ENCODE measurements at regions not wholly inside any gene's neighbourhood (a gene's known extent, or its start where the extent isn't known, plus 50 kb on each side); places are given as distances from the start of the nearest gene placed in this dataset.

DNA sequence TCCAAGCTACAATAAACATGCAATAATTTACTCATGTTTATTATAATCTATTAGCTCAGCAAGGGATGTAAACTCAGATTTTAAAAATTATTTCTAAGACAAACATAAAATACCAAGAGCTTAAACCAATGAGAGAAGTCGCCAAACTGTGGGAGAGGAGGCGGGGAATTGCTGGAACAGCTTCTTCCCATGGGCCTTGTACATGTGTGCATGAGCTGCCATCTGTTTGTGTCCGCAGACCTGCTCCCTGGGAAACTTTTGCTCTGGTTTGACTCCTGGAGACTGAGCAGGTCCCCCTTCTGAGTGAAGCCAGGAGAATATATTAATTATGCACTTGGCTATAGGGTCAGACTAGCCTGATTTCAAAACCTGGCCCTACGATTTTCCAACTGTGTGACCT lies 655.9 kb upstream of the SOX11 start:
- DNase-seq (ENCODE audit: low read depth in 2 of 3, low spot score in 2 of 3): no peak

GRCh38 chr2:5039241-5039975 lies 652.8 kb upstream of the SOX11 start:
- no peak for DNase-seq (ENCODE audit: low read depth in 2 of 3, low spot score in 2 of 3)

DNA sequence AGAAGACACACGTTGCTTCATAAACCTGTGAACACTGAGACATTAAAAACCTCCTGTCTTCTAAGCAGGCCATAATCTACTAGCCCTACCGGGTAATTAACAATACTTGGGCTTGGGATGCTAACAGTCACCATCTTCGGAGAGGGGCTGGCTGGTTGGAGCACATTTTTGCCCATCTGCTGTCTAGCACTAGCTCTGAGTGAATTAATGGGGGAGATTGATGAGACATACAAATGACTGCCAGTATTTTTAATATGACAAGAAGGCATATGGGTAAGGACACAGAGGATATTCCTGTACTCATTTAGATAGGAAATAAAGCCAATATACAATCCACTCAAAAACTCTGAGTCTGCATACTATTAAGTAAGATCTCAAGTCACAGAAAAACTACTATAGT lies 651.6 kb upstream of the SOX11 start:
- DNase-seq (ENCODE audit: low read depth in 2 of 3, low spot score in 2 of 3): no peak

- DNase-seq (ENCODE audit: low read depth in 2 of 3, low spot score in 2 of 3): no peak
Observed at GRCh38 chr2:5041501-5041900, 650.7 kb upstream of the SOX11 start.

DNA sequence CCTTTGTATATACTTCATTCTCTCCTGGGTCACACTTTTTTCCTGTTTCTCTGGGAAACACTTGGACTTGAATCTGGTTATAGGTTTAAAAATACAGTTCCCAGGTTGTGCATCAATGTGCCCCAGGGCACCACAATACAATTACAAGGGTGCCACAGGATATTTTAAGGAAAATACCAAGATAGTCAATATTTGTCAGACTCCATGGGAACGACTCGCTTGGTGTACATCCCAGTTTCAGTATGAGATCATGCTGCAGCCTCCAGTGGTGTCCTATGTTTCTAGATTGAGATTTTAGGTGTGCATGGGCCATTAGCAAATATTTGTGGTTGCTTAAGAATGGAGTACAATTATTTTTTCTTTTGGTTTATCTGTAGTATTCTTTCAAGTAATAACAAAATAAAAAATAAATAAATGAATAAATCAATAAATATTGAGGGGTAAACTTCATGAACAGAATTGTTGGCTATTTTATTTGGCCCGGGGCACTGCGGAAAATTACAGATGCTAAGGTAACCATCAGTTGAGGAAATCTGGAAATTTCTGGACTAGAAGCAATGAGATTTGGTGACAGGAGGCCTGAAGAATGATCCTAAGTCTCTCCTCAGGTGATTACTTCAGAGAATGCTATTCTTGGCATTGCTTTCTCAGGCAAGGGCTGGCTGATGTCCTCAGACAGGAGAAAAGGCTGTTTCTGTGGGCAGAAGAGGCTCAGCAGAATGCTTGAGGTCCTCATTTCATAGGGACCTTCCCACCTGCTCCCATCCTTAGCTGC lies 649.3 kb upstream of the SOX11 start:
- no peak for DNase-seq (ENCODE audit: low read depth in 2 of 3, low spot score in 2 of 3)

DNA sequence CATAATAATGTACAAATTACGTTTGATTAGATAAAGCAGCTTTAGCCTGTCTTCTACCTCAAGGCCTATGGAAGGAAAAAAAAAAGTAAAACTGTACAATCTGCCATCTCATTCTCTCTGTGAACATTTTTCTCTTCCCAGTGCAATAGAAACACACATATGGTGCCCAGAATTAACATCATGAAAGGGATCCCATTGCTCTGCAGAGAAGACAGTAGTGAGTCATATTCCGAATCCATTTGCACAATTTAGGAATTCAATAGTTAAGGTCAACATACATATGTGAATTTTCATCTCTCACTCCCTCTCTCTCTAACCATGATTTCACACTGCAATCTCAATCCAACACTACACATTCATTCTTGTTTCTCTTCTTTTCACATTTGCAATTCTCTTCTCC lies 640.9 kb upstream of the SOX11 start:
- no peak for DNase-seq (ENCODE audit: low read depth in 2 of 3, low spot score in 2 of 3)

- no peak for DNase-seq (ENCODE audit: low read depth in 2 of 3, low spot score in 2 of 3)
Observed at GRCh38 chr2:5052905-5053304, 639.3 kb upstream of the SOX11 start.

DNA sequence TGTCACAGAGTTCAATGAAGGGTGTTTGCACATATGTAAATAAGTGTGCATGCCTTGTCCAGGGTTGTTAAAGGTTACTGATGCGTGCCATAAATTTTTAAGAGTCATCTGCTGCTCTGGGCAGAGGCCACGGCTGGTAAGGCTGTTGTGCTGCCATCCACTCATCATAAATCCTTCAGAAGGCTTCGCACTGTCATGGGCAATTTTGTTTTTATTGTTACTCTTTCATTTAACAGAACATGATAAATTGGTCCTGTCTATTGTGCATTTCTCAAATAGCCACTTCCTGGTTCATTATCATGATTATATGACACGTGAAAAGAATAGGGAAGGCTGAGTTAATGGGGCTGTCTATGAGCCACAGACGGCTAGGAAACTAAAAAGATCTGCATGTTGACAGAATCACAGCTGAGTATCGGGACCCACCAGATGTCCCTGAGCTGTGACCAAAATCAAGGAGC lies 634.3 kb upstream of the SOX11 start:
- DNase-seq (ENCODE audit: low read depth in 2 of 3, low spot score in 2 of 3): no peak

DNA sequence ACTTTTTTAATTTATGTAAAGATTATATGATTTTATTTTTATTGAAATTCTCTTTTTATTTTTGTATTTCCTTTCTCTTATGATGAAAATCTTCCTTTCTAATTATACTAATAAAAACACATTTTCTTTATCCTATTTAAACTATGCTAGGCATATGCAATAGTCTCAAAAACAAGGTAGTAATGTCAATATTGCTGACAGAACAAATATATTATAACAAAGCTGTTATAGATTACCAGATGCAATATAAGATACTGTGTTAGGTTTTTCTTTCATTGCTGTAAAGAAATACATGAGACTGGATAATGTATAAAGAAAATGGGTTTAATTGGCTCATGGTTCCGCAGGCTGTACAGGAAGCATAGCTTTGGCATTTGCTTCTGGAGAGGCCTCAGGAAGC lies 631.2 kb upstream of the SOX11 start:
- DNase-seq (ENCODE audit: low read depth in 2 of 3, low spot score in 2 of 3): no peak

GRCh38 chr2:5064687-5065086 lies 627.5 kb upstream of the SOX11 start:
- no peak for DNase-seq (ENCODE audit: low read depth in 2 of 3, low spot score in 2 of 3)

- DNase-seq (ENCODE audit: low read depth in 2 of 3, low spot score in 2 of 3): no peak
Observed at GRCh38 chr2:5067816-5068215, 624.4 kb upstream of the SOX11 start.

DNA sequence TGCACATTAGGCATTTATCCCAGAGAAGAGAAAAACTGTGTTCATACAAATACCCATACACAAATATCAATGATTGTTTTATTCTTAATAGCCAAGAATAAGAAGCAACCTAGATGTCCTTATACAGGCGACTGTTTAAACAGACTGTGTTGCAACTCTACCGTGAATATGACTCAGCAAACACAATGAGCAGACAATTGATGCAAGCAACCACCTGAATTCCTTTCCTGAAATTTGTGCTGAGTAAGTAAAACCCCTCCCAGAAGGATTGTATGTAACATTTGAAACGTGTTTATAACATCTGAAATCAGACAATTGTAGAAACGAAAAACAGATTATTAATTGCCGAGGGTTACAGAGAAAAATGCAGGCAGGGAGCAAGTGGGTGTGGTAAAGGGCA lies 621.9 kb upstream of the SOX11 start:
- no peak for DNase-seq (ENCODE audit: low read depth in 2 of 3, low spot score in 2 of 3)

DNA sequence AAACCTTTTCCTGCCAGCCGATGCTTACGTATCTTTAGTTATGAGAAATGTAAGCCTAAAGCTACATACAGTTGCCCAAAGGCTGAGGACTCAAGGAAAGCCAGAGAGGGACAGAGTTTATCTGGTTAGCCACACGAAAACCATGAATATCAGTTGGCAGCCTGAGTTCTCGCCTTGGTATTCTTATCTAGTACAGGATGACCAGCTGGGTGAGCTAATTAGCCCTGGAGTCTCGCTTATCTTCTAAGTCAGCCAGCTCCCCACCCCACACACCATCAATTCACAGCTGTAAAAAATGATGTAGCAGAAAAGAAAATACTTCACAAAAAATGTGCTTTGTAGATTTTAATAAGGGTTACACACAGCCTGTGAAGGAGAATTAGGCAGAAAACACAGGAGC lies 617.5 kb upstream of the SOX11 start:
- no peak for DNase-seq (ENCODE audit: low read depth in 2 of 3, low spot score in 2 of 3)

DNA sequence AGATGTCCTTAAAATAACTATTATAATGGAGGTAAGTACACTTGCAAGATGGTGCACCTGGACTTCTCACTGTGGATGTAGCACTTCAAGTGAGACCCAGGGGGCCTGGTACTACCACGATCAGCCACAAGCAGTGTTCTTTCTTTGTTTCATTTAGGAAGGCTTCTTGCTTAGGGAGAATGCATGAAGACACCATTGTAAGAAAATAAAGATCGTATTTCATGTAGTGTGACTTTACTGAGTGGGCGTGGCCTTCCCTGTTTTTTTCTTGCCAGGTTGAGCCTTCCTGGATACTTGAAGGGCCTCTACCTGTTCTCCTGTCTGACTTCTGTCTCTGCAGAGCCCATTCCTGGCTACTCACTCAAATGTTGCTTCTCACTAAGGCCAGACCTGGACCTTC lies 615.6 kb upstream of the SOX11 start:
- DNase-seq (ENCODE audit: low read depth in 2 of 3, low spot score in 2 of 3): no peak

- DNase-seq (ENCODE audit: low read depth in 2 of 3, low spot score in 2 of 3): no peak
Observed at GRCh38 chr2:5077479-5078089, 614.6 kb upstream of the SOX11 start.

GRCh38 chr2:5083402-5083801 lies 608.8 kb upstream of the SOX11 start:
- no peak for DNase-seq (ENCODE audit: low read depth in 2 of 3, low spot score in 2 of 3)

DNA sequence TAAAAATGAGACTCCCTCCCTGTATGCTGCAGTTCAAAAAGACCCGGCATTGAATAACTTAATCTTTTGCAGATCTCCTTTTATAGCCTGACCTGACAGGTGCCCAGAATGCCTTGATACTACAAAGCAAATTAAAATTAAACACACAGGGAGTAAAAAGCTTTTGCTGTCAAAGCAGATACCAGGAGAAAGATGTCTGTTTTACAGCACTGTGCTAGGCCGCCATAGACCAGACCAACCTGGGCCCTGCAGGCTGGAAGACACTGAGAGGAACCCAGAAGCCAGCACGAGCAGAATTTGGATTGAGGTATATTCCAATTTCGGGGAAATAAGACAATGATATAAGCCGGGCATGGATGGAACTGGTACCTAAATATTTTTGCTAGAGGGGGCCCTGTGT lies 602.8 kb upstream of the SOX11 start:
- DNase-seq (ENCODE audit: low read depth in 2 of 3, low spot score in 2 of 3): no peak

GRCh38 chr2:5093056-5093455 lies 599.1 kb upstream of the SOX11 start:
- DNase-seq (ENCODE audit: low read depth in 2 of 3, low spot score in 2 of 3): no peak

DNA sequence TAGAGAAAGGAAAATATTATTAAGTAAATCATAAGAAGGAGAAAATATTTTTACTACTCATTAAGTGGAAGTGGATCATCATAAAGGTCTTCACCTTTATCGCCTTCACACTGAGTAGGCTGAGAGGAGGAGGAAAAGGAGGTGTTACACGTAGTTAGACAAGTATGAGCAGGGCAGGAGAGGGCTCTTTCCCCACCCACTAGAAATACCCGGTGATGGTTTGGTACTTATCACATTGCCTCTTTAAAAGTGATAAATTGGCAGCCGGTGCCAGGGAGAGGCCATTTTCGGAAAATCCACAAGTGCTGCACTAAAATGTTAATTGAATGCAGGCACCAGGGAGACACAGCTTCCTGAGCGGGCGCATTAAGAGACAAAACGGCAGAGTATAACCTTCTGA lies 598.7 kb upstream of the SOX11 start:
- DNase-seq (ENCODE audit: low read depth in 2 of 3, low spot score in 2 of 3): no peak

DNA sequence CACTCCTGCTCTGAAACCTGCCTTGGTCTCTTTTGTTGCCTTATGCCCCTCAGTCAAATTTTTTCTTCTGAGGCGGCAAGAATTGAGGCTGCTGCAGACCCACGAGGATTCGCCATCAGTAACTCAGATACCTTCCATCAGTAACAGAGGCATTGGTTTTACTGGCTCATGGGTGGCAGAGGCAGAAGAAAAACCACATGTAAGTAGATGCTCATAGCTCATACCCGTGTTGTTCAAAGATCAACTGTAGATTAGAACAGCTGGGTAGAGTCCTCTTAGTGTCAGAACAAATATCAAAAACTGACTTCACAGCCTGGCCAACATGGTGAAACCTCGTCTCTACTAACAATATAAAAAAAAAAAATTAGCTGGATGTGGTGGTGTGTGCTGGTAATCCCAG lies 598.0 kb upstream of the SOX11 start:
- DNase-seq (ENCODE audit: low read depth in 2 of 3, low spot score in 2 of 3): no peak

GRCh38 chr2:5098286-5098685 lies 593.9 kb upstream of the SOX11 start:
- DNase-seq (ENCODE audit: low read depth in 2 of 3, low spot score in 2 of 3): no peak

DNA sequence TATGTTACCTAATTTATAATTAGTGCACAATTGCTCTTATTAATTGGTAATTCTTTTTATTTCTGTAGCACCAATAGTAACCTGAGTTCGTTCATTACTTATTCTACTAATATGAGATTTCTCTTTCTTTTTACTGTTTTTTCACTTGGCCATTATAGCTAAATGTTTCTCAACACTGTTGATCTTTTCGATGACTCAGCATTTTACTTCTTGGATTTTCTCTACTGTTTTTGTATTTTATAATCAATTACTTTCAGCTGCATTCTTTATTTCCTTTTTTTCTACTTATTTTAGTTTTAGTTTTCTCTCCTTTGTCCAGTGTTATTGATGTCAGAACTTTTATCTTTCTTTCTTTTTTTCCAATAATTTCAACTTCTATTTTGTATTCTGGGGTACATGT lies 589.4 kb upstream of the SOX11 start:
- DNase-seq (ENCODE audit: low read depth in 2 of 3, low spot score in 2 of 3): no peak
